Left lung (tissue), 4 donors: ENCODE measurements at regions not wholly inside any gene's neighbourhood (a gene's known extent, or its start where the extent isn't known, plus 50 kb on each side); places are given as distances from the start of the nearest gene placed in this dataset.

Source experiments
- ATAC-seq: fragments of 200-7000 bp; cut with Tn5 transposase; one replicate; pipeline ENCODE4 v1.9.1; 2020; ENCODE audit warnings: moderate library complexity
- DNase-seq, 4 donors: peaks; one replicate each; pipeline ENCODE4 v3.0.0-alpha.2; 2013 to 2020
- H3K27ac ChIP-seq, 2 donors: fragments of 200-600 bp; sonication (generic) in 1 of 2; one replicate each; pipeline versions ENCODE4 v1.5.0 to v1.8.0; 2020 to 2021
- H3K27me3 ChIP-seq, 2 donors: fragments of 200-600 bp; sonication (generic) in 1 of 2; one replicate each; pipeline versions ENCODE4 v1.5.0 to v1.8.0; 2020 to 2021
- H3K36me3 ChIP-seq, 2 donors: fragments of 200-600 bp; sonication (generic) in 1 of 2; one replicate each; pipeline versions ENCODE4 v1.5.0 to v1.8.0; 2020 to 2021
- H3K4me1 ChIP-seq, 2 donors: fragments of 200-600 bp; one replicate each; pipeline ENCODE4 v1.8.0; 2021
- H3K4me3 ChIP-seq, 2 donors: fragments of 200-600 bp; sonication (generic) in 1 of 2; one replicate each; pipeline versions ENCODE4 v1.5.0 to v1.8.0; 2020 to 2021; ENCODE audit warnings: mild to moderate bottlenecking in 1 of 2
- H3K9me3 ChIP-seq, 2 donors: fragments of 200-600 bp; sonication (generic) in 1 of 2; one replicate each; pipeline versions ENCODE4 v1.5.0 to v1.8.0; 2020 to 2021
- CTCF ChIP-seq, 2 donors: fragments of 200-600 bp; sonication (generic) in 1 of 2; IDR thresholded peaks; one replicate each; pipeline versions ENCODE4 v1.5.0 to v1.8.0; 2021; ENCODE audit warnings: antibody characterized with exemption in 2 of 2
- intact Hi-C, 2 donors: fragments of 100-400 bp; cut with DNase I; formaldehyde crosslinking; loops; one replicate each; pipeline versions ENCODE4 v1.11.2 to v1.14.2; 2022
- donor health status: DM: no; HTN: yes; CAD: no.
- donor health status: DM: no; HTN: no; CAD: no.

GRCh38 chr13:112143046-112143752 is 76.2 kb downstream of the SOX1 start:
- Histone ChIP-seq H3K27me3 (peaks cover 0 to 18% of the 10 kb centered on the region in 2 donors), H3K4me1 (no peaks in the 10 kb centered on the region), H3K27ac (no peak overlapping the region), H3K4me3 (no peak overlapping the region), H3K36me3 (no peaks in the 10 kb centered on the region), H3K9me3 (no peaks in the 10 kb centered on the region)
- ATAC-seq (no peak), DNase-seq (no peak)
- intact Hi-C loops, result no loop called here
- no peak for TF ChIP-seq CTCF (IDR thresholded peaks at IDR 0.05)

DNA sequence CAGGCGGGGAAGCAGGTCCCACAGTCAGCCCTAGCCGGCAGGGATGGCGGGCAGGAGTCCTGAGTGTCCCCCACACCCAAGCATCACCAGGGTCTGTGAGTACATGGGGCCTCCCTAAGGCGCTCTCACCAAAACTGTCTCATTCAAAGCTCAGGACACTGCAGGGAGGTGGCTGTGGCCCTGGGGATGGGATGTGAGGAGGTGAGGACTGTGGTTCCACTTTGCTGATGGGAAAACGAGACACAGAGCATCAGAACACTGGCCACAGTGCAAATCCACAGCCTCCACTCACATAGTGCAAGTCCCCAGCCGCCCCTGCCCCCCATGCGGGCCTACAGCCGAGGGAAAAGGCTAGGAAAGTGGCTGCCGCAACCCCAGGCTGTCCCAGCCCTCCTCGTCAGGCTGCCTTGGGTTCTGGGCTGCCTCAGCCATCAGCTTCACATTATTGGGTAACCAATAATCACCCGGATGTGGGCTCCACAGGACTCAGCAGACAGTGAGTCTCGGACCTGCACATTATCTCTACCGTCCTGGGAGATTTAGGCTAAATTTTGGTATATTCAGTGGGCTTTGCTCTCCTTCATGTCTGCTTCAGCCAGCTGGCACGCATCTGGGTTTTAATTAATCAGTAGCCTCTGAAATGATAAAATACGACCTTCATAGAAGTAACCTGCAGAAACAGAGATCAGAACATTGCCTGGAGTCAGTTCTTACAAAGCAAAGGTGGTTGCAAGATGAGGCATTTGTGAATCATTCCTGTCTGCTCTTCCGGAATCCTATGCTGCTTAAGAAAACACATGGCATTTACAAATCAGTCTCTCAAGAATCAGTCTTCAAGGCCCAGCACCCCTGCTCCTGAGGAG is 77.0 kb downstream of the SOX1 start:
- Histone ChIP-seq H3K4me1 (no peaks in the 10 kb centered on the region), H3K27ac (no peak overlapping the region), H3K4me3 (no peak overlapping the region), H3K9me3 (no peaks in the 10 kb centered on the region), H3K27me3 (peaks cover 0 to 17% of the 10 kb centered on the region in 2 donors), H3K36me3 (no peaks in the 10 kb centered on the region)
- DNase-seq, result no peak
- no peak for ATAC-seq
- TF ChIP-seq CTCF (IDR thresholded peaks at IDR 0.05), result no peak
- intact Hi-C loops, result no loop called here

- Histone ChIP-seq H3K9me3 (no peaks in the 10 kb centered on the region), H3K4me3 (no peak overlapping the region), H3K27ac (no peak overlapping the region), H3K27me3 (peaks cover 0 to 17% of the 10 kb centered on the region in 2 donors), H3K4me1 (no peaks in the 10 kb centered on the region), H3K36me3 (no peaks in the 10 kb centered on the region)
- no peak for TF ChIP-seq CTCF (IDR thresholded peaks at IDR 0.05)
- ATAC-seq (no peak), DNase-seq (no peak)
- intact Hi-C loops, result no loop called here
Measured at GRCh38 chr13:112144616-112145550, 77.9 kb downstream of the SOX1 start.

DNA sequence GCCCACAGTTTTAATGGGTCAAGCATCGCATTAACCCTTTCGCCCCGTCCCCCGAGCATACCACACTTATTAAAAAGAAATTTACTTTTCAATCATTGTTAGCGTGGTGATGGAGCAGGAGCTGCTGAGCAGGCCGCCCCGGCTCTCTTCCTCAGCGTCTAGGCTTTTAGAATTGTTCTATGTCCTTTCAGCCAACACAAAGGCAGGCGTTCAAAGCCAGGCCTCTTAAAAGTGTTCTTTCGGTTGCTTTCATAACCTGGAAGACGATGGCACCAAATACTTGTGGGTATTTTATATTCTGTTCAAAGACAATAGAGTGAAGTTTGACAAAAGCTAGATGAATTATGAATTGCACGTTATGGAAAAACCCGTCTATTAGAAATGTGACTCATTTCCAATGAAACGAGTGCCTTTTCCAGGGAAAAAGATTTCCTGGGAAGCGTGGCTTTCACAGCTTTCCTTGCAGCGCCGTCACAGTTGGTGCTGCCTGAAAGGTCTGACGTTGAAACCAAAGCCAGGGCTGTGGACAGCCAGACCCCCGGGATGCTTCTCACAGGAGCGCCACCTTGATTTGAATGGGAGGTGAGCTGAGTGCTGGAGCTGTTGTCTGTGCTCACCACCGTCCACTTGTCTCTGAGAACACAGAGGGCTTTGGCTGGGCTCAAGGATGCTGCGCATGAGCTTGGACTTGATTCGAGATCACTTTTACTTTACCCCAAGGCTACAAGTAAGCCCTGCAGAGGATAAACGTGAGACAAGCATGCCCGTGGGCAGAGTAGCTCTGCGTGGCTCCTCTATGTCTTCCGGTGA is 78.8 kb downstream of the SOX1 start:
- Histone ChIP-seq H3K9me3 (no peaks in the 10 kb centered on the region), H3K36me3 (no peaks in the 10 kb centered on the region), H3K4me1 (no peaks in the 10 kb centered on the region), H3K4me3 (no peak overlapping the region), H3K27ac (no peak overlapping the region), H3K27me3 (peaks cover 0 to 17% of the 10 kb centered on the region in 2 donors)
- intact Hi-C loops, result no loop called here
- ATAC-seq (no peak), DNase-seq (no peak)
- no peak for TF ChIP-seq CTCF (IDR thresholded peaks at IDR 0.05)
